GM13977 (cell line): ENCODE measurements at regions not wholly inside any gene's neighbourhood (a gene's known extent, or its start where the extent isn't known, plus 50 kb on each side); places are given as distances from the start of the nearest gene placed in this dataset.

Experiments
- DNase-seq: peaks from one replicate; pipeline ENCODE4 v3.0.0; 2012; ENCODE audit warnings: low spot score
- CTCF ChIP-seq: IDR thresholded peaks from 2 replicates; pipeline ENCODE4 v1.5.1; 2012; ENCODE audit warnings: mild to moderate bottlenecking, control low read depth; ENCODE audit not compliant: insufficient read depth; ENCODE audit errors: extremely low read depth, missing control alignments
- in situ Hi-C: fragments of 300-500 bp; cut with MboI; formaldehyde crosslinking; loops from one replicate; pipeline ENCODE4 v1.12.0; 2022; ENCODE audit warnings: low sequenced_read_pairs, low pct_unique_long_range_greater_than_20kb, mixed read lengths, inconsistent platforms; ENCODE audit not compliant: unreplicated experiment

- TF ChIP-seq CTCF: no peak
- in situ Hi-C loops: no loop called here
- DNase-seq: no peak
Measured at GRCh38 chr13:26899202-26899601, 138.6 kb upstream of the GPR12 start.

GRCh38 chr13:26897706-26898550 lies 137.3 kb upstream of the GPR12 start:
- no peak for TF ChIP-seq CTCF
- DNase-seq: no peak
- in situ Hi-C loops: no loop called here

GRCh38 chr13:26896986-26897668 lies 136.5 kb upstream of the GPR12 start:
- TF ChIP-seq CTCF: no peak
- DNase-seq: no peak
- in situ Hi-C loops: no loop called here

GRCh38 chr13:26895808-26896466 lies 135.4 kb upstream of the GPR12 start:
- no peak for TF ChIP-seq CTCF
- in situ Hi-C loops: no loop called here
- DNase-seq: no peak

- no peak for DNase-seq
- in situ Hi-C loops: no loop called here
- TF ChIP-seq CTCF: no peak
Measured at GRCh38 chr13:26895081-26895807, 134.7 kb upstream of the GPR12 start.

GRCh38 chr13:26888632-26889031 lies 128.0 kb upstream of the GPR12 start:
- no peak for DNase-seq
- TF ChIP-seq CTCF: no peak
- in situ Hi-C loops: no loop called here
